Pulmonary artery endothelial cell (primary cell): ENCODE measurements at regions not wholly inside any gene's neighbourhood (a gene's known extent, or its start where the extent isn't known, plus 50 kb on each side); places are given as distances from the start of the nearest gene placed in this dataset.
"Not testable (repeated sequence)": the region's sequence is repeated elsewhere in the genome, so short reads cannot be mapped to it uniquely, and the experiment has no call there.

Experiments used
- DNase-seq: peaks from one replicate; pipeline ENCODE4 v3.0.0-alpha.2; 2011; ENCODE audit warnings: low read depth, low spot score

GRCh38 chr7:92916770-92917224 is 80.4 kb upstream of the CDK6 start:
- DNase-seq: no peak

GRCh38 chr7:92915348-92915747 is 79.0 kb upstream of the CDK6 start:
- no peak for DNase-seq

GRCh38 chr7:92914645-92915044 is 78.3 kb upstream of the CDK6 start:
- no peak for DNase-seq

GRCh38 chr7:92913849-92914248 is 77.5 kb upstream of the CDK6 start:
- no peak for DNase-seq

GRCh38 chr7:92910976-92911375 is 74.6 kb upstream of the CDK6 start:
- DNase-seq: no peak

- DNase-seq: no peak
Observed at GRCh38 chr7:92909686-92910475, 73.5 kb upstream of the CDK6 start.

GRCh38 chr7:92904244-92905131 is 68.1 kb upstream of the CDK6 start:
- no peak for DNase-seq

GRCh38 chr7:92898798-92899197 is 62.4 kb upstream of the CDK6 start:
- DNase-seq: no peak

- not testable (repeated sequence) for DNase-seq
Observed at GRCh38 chr7:92894857-92895256, 58.5 kb upstream of the CDK6 start.

GRCh38 chr7:92889081-92889480 is 52.7 kb upstream of the CDK6 start:
- DNase-seq: no peak
